NOMO-1 treated with DMSO at 0.1 percent for 48 hours (cell line): ENCODE measurements at regions not wholly inside any gene's neighbourhood (a gene's known extent, or its start where the extent isn't known, plus 50 kb on each side); places are given as distances from the start of the nearest gene placed in this dataset.

Source experiments
- DNase-seq: peaks from one replicate; lab custom pipeline; 2025; ENCODE audit not compliant: unreplicated experiment; lab: John Stamatoyannopoulos, UW

DNA sequence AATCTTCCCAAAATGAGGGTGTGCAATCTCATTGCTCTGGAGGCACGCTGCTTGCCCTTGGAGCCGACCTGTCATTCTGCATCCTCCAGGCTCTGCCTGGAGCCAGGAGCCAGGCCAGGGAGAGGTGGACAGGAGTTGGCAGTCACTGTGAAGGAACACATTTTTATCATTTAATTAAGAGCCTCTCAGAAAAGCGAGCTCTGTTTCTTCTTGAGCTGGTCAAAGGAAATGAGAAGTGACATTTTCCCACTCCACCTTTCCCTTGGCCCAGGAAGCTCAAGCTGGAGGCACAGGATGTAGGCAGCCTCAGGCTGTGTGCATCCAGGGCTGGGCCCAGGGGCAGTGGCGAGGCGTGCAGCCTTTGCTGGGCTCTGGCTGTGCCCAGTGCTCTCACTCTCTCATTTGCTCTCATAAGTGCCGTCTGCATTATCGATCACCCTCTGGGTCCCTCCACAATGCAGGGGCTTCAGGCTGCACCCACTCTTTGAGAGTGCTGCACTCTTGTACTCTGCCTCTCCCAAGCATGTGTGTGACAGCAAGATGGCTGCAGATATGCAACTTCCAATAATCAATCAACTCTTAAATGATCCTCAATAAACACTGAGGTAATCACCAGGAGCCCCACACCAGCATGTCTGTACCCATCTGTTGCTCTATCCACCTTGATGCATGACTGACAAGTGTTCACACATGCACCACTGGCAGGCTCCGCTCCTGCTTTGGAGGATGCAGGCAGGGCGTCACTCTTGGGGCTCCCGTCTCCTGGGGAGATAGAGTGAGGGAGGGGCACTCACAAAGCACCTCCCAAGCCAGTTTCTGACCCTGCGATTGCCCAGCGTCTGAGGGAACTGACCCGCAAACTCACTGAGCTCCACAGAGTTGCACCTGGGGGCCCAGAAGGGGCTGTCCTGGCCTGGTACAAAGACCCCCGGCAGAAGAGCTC lies 171.4 kb downstream of the ZNF248 start:
- no peak for DNase-seq

DNA sequence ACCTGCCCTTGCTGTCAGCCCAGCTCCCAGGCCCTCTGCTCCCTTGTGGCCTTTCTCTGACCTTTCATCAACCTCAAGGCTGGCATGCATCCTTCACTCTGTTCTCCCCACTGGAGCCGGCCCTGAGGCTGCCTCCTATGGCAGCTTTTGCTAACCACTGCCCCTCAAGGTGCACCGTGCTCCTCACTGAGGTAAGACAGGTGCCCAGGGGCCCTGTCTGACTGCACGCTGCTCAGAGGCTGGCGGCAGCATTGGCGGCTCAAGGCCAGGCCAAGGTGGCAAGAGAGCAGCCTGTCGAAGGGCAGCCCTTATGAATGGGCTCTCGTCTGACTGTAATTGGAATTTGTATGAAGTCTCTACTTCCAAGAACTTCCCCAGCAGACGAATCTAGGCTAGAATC lies 172.6 kb downstream of the ZNF248 start:
- no peak for DNase-seq

DNA sequence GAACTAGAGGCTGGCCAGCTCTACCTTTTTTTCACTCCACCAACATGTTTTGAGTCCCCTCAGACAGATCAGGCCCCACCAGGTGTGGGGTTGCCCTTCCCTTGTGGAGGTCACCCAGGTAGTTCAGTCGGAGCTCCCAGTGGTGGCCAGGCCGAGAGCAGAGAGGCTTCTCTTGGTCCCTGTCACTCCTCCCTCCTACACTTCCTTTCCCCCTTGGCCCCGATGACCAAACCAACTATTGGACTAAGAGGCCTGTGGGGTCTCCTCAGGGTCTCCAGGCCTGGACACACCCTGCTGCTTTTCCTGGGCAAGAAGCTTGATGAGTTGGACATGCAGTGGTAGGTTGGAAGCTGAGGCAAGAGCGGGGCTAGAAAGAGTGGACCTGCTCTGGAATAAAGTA lies 174.8 kb downstream of the ZNF248 start:
- DNase-seq: no peak

DNA sequence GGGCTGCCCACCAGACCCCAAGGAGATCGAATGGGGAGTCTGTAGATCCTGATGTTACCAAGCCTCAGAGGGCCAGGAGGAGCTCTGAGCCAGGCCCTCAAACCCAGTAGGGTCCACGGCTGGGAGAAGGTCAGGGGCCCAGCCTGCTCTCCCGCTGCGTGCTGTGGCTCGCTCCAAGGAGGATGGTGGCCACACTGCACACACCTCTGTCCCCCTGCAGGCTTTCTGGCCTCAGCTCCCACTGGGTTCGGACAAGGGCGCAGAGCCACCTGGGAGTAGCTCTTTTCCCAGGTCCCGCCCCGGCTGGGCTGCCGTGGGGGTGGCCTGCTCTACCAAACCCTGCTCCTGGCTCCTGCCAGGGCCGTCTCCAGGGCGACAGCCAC lies 175.8 kb downstream of the ZNF248 start:
- DNase-seq: no peak

DNA sequence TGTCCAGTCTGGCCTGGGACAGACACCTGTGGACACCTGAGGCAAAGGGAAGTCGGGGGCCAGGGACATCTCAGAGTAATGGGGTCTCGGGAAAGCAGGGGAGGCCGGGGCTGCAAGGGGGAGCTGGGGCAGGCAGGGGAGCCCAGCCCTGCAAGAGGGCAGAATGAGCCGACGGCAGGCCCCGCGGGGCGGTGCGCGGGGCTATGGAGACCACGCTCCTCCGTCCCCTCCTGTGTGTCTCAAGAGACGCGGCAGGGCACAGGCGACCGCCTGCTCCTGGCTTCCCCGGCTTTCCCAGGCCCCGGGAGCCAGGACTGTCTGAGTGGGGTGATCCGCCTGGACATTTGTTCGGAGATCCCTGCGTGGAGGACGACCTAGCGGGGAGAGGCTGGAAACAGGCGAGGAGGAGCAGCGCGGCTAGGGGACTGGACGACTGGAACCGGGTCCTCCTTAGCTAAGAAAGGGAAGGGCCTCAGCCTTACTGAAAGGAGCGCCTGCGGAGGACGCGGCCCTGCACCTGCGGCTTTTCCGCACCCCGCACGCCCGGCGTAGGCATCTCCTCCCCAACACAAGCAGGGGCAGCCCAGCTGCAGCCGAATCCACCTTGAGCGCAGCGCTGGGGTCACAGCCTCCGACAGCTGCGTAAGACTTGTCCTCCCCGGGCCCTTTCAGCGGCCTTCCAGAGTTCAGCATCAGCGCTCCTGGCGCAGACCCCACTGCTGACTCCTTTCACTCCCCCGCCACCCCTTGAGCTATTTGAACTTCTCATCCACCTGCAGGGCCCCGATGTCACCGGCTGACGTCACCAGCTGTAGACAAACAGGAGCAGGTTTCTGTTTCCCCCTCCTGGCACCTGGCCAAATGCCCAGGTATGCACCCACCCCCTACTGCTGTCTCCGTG lies 176.4 kb downstream of the ZNF248 start:
- no peak for DNase-seq

DNA sequence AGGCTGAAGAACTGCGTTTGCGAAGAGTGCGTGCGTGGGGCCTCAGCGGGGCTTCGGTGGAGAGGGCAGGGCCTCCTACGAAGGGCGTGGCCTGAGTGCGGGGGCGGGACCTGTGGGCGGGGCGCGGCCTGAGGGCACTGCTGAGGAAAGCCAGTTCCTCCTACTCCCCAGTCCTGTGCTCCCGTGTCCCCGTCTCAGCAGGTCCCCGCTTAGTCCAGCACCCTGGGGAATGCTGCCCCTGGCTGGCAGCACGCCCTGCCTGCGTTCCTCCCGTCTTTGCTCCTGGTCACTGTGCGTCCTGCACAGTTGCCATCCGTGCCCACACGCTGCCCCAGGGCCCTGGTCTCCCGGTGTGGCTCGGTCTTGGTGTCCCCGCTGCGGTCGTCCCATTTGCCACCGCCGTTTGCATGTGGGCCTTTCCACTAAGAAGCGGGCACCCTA lies 177.1 kb downstream of the ZNF248 start:
- DNase-seq: no peak

DNA sequence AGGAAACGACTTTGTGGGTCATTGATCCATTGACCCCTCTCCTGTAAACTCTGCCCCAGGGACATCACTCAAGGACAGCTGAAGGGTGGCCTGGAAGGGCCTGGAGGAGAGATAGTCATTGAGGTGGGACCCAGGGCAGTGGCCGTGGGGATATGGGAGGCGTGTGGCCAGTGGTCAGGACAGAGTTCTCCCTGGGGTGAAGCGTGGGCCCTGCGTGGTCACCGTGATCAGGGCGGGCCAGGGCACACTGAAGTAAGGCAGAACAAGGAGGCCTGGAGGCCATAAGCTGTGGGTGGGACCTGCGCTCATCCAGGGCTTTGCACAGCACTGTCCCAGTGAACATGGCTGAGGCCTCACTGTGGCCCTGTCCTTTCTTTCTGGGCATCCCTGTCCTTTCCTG lies 177.9 kb downstream of the ZNF248 start:
- no peak for DNase-seq

DNA sequence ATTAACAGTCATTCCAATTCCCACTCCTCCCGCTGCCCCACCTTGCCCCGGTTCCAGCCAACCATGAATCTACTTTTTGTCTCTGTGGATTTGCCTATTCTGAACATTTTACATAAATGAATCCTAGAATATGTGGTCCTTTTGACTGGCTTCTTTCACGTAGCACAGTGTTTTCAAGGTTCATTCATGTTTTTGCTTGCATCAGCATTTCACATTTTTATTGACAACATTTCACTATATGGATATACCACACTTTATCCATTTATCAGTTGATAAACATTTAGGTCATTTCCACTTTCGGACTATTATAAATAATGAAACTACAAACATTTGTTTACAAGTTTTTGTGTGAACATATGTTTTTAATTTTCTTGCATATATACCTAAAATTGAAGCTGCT lies 182.0 kb downstream of the ZNF248 start:
- DNase-seq: no peak

DNA sequence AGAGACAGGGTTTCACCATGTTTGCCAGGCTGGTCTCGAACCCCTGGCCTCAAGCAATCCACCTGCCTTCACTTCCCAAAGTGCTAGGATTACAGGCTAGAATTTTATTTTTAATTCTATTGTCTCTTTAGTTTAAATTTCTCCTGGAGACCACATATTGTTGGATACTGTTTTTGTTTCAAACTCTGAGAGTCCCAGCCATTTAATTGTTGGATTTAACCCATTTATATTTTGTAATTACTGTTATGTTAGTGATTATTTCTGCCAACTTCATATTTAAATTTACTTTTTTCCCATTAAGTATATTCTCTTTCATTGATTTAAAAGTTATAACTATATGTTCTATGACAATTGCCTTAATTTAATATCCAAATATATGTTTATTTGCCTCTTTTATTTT lies 185.6 kb downstream of the ZNF248 start:
- DNase-seq: no peak

DNA sequence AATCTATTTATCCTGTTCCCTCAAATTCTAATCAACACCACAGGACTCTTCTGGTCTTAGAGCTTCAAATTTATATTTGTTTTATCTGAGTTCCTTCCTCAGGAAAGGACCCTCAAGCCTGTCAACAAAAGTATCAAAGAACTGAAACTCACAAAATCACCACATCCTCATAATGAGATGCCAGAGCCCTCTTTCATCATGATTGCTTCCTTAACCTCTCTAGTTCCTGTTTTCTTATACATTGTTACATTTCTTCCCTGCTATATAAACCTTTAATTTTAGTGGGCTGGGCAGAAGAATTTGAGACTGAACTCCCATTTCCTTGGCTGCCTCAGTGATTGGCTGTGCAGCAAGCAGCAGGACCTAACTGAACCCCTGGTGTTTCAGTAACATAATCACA lies 189.7 kb downstream of the ZNF248 start:
- DNase-seq: peak; percentile 69

DNA sequence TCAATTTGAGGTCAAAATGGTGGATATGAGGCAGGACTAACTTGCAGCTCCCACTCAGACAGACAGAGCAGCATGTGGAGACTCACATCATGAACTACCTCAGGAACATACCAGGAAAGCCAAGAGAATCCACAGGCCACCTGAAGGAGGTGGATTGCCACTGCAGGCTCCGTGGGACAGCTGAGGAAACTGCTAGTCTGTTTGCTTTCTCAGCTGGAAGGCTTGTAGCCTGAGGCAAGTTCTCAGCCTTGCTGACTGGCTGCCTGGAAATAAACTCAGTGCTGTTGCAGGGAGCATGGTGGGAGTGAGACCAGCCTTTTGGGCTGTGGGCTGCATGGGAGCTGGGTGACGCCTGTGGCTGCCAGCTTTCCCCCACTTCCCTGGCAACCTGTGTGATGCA lies 202.9 kb downstream of the ZNF248 start:
- no peak for DNase-seq

DNA sequence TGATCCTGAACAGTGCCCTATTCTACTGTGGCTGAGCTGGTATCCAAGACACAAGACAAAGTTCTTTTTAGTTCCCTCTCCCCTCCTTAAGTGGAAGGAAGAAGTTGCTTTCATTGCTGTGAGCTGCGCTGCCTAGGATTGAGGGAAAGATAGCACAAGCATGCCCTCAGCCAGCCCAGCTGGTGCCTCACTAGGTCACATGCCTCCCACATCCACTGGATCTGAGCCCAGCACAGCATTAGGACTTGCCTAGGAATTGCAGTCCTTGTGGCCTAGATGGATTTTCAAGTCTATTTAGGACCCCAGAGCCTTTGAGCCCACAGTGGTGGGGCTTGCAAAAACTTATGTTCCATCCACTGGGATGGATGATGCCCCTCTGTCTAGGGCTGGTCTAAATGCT lies 214.2 kb downstream of the ZNF248 start:
- no peak for DNase-seq

DNA sequence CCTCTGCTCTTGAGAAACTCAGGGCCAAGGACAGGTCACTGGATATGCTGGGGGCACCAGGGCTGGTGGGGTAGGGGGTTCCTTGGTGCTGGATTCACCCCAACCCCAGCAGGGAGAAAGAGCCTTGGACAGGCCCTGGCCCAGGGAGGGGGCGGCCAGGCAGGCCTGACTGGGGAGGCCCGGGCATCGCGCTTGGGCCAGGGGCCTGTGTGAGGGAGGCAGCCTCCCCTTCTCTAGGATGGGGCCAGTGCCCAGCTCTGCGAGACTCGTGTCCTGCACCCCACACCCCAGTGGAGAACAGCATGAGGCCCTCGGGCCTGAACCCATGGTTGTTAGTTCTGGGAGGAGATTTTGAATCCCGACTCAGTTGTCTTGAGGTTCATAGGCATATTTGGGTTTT lies 217.1 kb downstream of the ZNF248 start:
- no peak for DNase-seq

DNA sequence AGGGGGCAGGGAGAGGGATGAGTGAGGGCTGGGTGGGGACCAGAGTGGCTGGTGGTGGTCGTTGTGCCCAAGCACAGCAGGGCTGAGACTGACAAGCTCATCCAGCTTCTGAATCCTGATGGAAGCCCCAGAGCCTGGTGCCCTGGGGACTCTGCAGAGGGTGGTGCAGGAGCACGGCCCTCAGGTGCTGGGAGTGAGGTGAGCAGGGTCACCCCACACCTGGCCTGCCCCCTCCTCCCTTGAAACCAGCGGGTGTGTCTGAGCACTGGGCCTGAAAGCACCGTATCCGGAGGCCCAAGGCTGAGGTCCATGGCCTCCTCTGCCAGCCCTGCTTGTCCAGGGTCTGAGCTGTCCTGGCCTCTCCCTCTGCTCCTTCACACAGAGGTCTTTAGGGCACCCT lies 218.2 kb downstream of the ZNF248 start:
- DNase-seq: no peak

DNA sequence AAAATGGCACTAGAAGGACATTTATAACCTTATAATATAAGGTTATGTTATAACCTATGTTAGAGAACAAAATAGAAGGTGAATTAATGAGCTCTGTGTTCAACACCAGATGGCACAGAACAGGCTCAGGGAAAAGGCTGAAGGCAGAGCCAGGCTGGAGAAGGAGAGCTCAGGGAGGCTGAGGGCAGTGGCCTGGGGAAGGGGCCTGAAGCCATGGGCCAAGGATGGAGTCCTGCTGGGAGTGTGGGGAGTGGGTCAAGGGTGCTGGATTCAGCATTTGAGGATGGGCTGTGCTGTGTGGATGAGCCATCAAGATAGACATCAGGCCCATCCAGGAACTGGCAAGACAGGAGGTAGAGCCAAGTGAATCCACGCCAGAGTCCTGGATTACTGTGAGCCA lies 218.8 kb downstream of the ZNF248 start:
- no peak for DNase-seq

DNA sequence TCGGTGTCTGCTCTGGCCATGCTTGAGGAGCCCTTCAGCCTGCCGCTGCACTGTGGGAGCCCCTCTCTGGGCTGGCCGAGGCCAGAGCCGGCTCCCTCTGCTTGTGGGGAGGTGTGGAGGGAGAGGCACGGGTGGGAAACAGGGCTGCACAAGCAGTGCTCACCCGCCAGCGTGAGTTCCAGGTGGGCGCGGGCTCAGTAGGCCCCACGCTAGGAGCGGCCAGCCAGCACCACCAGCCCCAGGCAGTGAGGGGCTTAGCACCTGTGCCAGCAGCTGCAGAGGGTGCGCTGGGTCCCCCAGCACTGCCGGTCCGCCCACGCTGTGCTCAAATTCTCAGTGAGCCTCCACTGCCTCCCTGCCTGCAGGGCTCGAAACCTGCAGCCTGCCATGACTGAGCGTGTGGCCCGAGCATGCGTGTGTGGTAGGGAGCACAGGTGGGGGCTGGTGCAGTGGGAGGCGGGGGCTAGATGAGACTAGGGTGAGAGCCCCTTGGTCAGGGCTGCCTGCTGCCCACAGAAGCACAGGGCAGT lies 223.0 kb downstream of the ZNF248 start:
- no peak for DNase-seq

DNA sequence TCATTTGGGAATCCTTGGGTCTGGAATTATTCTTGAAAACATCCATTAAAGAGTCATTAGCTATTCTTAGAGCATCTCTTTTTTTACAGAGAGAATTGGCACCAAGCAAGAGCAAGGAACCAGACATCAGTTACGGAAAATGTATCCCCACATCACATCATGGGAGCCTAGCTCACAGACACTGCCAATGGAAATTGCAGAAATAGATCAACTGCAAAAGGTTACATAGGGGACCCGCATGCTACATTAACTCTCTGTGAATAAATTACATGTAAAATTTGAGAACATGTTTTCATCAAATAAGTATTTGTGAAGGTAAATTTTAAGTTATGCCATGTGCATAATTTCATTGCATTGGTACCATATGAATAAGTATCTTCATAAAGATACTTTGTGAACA lies 224.8 kb downstream of the ZNF248 start:
- no peak for DNase-seq

DNA sequence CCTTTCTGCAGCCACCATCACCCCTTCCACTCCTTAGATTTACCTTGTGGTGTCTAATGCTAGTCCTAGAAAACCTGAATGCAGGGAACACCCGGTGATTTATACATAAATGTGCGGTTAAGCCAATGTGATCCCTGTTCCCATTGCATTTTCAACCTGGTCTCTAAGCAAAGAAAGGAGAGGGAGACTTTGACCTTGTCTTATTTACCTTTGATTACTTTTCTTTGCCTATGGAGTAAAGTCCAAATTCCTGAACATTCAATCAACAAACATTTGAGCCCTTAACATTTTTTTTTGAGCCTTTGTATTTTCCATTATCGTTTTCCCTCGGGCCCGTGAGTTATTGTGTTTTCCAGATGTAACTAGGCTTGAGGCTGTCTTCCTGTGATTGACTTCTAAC lies 233.9 kb downstream of the ZNF248 start:
- DNase-seq: no peak

DNA sequence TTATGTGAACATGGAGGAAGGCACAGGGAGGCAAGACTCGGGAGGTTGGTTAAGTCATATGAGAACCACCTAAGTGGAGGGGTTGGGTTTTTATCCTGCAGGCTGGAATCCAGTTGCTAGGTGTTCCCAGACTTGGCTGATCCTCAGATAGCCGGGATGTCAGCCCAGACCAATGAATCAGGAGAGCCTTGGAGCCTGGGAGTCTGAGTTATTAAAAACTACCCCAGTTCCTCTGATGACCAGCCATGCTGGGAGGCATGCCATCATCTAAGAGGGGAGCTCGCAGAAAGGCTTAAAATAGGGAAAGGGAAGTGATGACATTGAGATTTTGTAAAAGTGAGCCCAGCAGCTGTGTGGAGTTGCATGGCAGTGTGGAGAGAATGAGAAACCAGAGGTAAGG lies 238.1 kb downstream of the ZNF248 start:
- no peak for DNase-seq

DNA sequence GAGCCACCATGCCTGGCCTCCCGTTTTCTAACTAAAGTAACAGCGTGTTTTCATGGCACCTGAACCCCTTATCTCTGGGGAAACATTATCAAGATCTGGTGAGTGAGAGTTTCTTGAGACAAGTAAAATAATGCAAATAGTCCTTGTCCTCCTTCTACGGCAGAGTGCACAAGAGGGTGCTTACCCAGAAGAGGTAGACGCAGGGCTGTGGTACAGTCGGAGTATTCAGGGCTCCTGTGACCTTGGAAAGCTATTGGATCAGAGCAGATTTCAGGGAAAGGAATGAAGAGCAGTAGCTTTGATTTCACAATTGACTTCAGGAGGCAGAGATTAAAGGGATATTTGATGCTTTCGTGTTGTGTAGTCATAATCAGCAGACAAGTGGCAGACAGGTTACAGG lies 269.1 kb downstream of the ZNF248 start:
- no peak for DNase-seq

DNA sequence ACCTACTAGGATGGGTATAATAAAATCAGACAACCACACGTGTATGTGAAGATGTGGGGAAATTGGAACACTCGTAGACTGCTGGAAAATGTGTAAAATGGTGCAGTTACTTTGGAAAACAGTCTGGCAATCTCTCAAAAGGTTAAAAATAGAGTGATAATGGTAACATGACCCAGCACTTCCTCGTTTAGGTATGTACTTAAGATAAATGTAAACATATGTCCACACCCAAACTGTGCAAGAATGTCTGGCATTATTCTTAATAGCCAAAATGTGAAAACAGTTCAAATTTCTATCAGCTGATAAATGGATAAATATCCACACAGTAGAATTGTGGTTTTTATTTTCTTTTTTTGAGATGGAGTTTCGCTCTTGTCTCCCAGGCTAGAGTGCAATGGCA lies 272.8 kb downstream of the ZNF248 start:
- DNase-seq: no peak

DNA sequence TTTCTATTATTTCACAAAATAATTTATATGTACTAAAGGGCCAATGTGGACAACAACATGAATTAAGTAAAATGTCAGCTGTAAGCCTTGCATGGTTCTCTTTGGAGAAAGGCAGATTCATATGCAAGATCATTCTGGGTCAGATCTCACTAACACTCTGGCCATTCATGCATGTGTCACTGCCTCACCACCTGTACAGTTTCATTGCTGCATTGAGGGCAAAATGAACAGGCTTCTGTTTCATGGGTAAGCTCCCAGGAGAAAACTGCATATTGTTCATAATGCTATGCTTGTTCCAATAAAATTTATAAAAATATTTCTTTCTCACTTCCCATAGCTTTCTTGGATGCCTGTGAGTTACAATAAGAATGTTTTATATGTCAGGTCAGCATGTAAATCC lies 275.2 kb downstream of the ZNF248 start:
- DNase-seq: no peak
